ENCODE measurements at regions not wholly inside any gene's neighbourhood (a gene's known extent, or its start where the extent isn't known, plus 50 kb on each side); places are given as distances from the start of the nearest gene placed in this dataset.

GRCh38 chr1:229950908-229951307, 116.1 kb upstream of the GALNT2 start:
- in situ Hi-C loops (cut with HindIII; ENCODE audit: low sequenced_read_pairs): no loop called here

DNA sequence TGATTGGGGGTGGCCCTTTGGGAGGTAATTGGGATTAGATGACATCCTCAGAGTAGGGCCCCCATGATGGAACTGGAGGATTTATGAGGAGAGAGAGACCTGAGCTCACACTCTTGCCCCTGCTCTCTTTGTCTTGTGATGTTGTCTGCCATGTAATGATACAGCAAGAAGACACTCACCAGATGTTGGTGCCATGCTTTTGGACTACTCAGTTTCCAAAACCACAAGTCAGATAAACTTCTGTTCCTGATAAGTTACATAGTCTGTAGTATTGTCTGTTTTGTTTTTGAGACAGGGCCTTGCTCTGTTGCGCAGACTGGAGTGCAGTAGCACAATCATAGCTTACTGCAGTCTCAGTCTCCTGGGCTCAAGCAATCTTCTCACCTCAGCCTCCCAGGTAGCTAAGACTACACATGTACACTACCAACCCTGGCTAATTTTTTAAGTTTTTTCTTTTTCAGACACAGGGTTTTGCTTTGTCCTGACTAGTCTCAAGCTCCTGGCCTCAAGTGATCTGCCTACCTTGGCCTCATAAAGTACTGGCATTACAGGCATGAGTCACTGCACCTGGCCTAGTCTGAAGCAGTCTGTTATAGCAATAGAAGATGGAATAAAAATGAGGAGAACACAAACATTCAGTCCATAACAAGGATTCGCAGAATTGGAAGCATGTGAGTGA, 115.0 kb upstream of the GALNT2 start:
- in situ Hi-C loops (cut with HindIII; ENCODE audit: low sequenced_read_pairs): no loop called here

DNA sequence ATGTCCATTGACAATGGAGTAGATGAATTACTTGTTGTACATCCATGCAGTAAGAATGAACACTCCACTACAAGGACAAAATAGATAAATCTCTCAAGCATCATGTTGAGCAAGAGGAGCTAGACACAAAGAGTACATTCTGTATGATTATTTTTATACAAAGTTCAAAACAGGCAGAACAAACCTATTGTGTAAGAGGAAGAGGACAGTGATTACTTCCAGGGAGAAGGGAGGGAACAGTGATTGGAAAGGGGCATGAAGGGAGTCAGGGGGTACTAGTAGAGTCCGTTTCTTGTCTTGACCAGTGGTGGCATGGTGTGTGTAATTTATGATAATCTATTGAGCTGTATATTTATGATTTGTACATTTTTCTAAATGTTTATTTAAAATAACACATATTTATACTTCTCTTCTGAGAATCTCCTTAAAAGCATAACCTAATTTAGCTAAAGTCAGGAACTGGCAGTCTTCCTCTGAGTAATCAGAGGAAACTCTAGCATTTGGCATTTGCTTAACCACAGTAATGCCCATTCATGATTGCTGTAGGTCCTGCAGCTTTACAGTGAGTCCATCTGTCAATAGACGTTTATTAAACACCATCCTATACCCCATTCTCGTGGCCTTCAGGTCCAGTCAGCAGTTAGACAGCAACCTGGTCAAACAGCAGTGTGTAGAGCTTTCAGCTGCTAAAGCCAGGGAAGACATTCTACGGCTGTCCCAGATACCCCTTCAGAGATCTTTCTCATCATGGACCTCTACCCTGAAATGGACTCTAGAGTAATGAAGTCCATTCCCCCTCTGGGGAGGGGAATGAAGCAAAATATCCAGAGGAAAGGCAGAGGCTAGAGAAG, 114.1 kb upstream of the GALNT2 start:
- in situ Hi-C loops (cut with HindIII; ENCODE audit: low sequenced_read_pairs): no loop called here

GRCh38 chr1:229953736-229954326, 113.2 kb upstream of the GALNT2 start:
- in situ Hi-C loops (cut with HindIII; ENCODE audit: low sequenced_read_pairs): no loop called here

DNA sequence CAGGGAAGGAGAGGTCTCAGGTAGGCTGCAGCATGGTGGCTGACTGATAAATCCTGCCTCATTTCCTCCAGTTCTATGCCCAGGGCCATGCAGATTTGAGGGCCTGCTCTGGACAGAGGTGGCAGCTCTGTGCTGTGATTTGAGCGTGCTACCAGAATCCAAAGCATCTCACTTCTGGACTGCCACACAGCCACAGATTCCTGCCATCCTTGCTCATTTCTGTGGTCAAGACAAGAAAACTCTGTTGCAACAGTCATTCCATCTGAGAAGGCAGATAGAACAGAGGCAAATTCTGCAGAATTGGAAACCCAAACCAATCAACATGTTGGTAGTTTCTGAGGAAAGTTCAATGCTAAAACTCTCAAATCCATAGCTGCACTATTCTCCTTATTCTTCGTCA, 102.8 kb upstream of the GALNT2 start:
- in situ Hi-C loops (cut with HindIII; ENCODE audit: low sequenced_read_pairs): no loop called here

GRCh38 chr1:229970714-229971113, 96.3 kb upstream of the GALNT2 start:
- in situ Hi-C loops (cut with HindIII; ENCODE audit: low sequenced_read_pairs): no loop called here

GRCh38 chr1:229971141-229971540, 95.9 kb upstream of the GALNT2 start:
- in situ Hi-C loops (cut with HindIII; ENCODE audit: low sequenced_read_pairs): no loop called here

DNA sequence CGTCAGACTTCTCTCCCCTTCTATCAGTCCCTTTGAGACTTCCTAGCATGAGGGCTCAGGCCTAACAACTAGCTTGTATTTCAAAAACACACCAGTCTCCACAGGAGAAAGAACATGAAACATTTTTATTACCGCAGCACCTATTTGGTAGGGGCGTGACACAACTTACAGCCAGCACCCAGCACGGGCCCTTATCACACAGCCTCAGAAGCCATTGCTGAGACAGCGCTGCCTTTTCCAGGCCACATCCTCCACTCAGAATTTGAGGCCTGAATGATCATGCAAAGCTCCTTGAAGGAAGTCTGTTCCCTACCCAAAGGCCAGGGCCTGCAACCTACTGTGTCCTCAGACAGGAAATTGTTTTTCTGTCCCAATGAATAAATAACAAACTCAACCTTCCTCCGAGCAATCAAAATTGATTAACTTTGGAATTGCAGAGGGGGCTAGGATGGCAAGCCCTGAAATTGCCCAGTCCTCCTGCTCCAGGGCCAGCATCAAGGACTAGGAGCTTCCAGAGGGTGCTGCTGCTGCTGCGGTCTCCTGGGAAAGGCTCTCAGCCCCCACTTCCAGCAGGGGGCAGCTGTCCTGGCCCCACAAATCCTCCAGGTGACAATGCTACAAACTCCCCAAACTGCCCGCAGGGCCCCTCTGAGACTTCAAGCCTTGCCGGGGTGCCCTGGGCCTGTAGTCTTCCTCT, 94.3 kb upstream of the GALNT2 start:
- in situ Hi-C loops (cut with HindIII; ENCODE audit: low sequenced_read_pairs): no loop called here

GRCh38 chr1:229973297-229973612, 93.8 kb upstream of the GALNT2 start:
- in situ Hi-C loops (cut with HindIII; ENCODE audit: low sequenced_read_pairs): no loop called here

GRCh38 chr1:229975047-229975446, 92.0 kb upstream of the GALNT2 start:
- in situ Hi-C loops (cut with HindIII; ENCODE audit: low sequenced_read_pairs): no loop called here

GRCh38 chr1:229980009-229980408, 87.0 kb upstream of the GALNT2 start:
- in situ Hi-C loops (cut with HindIII; ENCODE audit: low sequenced_read_pairs): no loop called here

GRCh38 chr1:229981736-229982135, 85.3 kb upstream of the GALNT2 start:
- in situ Hi-C loops (cut with HindIII; ENCODE audit: low sequenced_read_pairs): no loop called here

DNA sequence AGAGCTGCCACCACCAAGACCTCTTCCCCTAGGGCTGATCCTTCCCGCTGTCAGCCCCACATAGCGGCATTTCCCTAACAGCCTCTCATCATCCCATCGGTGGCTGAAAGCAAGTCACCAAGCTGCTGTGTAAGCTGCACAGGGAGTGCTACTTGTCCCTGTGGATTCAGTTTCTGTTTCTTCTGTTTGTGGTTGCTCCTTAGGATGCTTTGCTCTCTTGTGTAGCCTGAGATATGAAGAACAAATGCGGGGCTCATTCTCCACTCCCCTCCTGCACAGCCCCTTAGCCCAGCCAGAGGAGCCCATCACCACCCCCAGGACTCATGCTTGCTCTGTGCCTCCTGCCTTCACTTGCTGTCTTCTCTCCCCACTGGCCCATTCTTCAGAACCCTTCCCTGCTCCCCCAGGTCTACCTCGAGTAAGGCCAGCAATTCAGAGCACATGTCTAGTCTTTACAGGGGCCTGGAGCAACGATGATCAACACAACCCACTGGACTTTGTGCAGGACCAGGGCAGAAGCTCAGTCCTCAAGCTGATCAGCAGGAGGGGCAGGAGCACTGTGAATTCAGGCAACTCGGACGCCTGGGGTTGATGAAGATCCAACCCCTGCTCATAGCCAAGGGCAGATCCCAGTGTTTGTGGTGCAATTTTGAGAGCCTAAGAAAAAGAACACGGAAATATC, 82.6 kb upstream of the GALNT2 start:
- in situ Hi-C loops (cut with HindIII; ENCODE audit: low sequenced_read_pairs): no loop called here

GRCh38 chr1:229984992-229985612, 81.9 kb upstream of the GALNT2 start:
- in situ Hi-C loops (cut with HindIII; ENCODE audit: low sequenced_read_pairs): no loop called here

GRCh38 chr1:229985613-229986010, 81.4 kb upstream of the GALNT2 start:
- in situ Hi-C loops (cut with HindIII; ENCODE audit: low sequenced_read_pairs): no loop called here

DNA sequence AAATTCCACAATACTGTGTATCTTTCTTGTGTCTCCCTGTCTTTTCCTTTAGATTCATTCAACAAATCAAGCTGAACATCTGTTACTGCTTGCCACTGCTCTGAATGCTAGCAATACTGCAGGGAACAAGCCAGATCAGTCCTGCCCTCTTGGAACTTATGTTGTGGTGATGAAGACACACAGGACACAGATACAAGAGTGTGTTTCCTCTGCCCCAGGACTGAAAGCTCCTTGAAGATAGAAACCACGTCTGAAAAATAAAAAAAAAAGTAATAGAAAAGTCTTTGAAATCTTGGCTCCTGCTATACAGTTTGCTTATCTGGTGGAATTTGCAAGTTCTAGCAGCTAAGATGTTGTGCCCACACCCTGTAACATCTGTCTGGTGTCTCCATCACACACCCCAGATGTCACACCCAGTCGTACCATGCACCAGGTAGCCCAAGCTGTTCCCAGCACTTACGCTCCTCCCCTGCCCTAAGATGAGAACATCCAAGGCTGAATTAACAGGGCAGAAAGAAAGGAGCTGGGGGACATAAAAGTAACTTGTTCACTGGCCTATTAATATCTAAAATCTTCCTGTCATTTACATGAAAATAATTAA, 80.2 kb upstream of the GALNT2 start:
- in situ Hi-C loops (cut with HindIII; ENCODE audit: low sequenced_read_pairs): no loop called here

DNA sequence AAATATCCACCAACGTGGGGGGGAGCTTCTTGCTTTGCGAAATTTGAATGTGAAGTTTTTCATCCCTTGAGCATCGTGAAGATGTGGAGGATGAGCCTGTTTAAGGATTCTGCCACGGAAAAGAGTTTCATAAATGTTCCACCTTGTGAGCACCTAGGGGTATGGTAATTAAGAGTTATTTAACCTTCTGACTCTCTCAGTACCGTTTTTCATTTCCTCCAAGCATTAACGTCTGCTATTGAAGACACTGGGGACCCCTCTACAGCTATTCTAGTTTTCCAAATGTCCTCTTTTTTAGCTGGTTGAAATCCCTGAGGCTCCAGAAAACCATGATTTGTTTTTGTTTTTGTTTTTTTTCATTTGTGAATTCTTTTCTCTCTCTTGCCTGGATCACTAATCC, 79.1 kb upstream of the GALNT2 start:
- in situ Hi-C loops (cut with HindIII; ENCODE audit: low sequenced_read_pairs): no loop called here

GRCh38 chr1:229988534-229988933, 78.5 kb upstream of the GALNT2 start:
- in situ Hi-C loops (cut with HindIII; ENCODE audit: low sequenced_read_pairs): no loop called here

DNA sequence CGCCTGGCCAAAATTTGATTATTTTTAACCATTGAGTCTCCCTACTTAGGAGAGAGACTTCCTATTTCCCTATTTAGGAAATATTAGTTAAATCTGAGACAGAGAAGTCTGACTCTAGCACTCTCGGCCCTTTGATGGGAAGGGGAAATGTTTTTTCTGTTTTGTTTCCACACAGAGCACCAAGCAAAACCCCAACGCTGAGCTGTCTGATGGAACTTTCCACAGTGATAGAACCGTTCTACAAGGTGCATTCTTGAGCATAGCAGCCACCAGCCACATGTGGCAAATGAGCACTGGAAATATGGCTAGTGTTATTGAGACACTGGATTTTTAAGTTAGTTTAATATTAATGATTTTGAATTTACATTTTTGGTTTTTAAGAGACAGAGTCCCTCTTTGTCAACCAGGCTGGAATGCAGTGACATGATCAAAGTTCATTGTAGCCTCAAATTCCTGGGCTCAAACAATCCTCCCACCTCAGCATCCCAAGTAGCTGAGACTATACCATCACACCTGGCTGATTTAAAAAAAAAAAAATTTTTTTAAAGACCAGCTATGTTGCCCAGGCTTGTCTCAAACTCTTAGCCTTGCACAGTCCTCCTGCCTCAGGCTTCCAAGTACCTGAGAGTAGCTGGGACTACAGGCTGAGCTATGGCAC, 77.3 kb upstream of the GALNT2 start:
- in situ Hi-C loops (cut with HindIII; ENCODE audit: low sequenced_read_pairs): no loop called here

DNA sequence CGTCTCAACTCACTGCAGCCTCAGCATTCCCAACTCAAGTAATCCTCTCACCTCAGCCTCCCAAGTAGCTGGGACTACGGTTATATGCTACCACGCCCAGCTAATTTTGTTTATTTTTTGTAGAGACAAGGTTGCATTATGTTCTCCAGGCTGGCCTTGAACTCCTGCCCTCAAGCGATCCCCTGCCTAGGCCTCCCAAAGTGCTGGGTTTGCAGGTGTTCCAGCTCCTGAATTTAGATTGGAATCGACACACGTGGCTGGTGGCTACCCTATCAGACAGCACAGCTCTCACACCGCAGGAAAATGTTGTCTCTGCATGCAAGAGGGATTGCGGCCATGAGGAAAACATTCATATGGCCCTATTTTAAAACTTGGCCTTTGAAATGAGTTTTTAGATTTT, 76.7 kb upstream of the GALNT2 start:
- in situ Hi-C loops (cut with HindIII; ENCODE audit: low sequenced_read_pairs): no loop called here

All from DLD1 (cell line).